ENCODE measurements at regions not wholly inside any gene's neighbourhood (a gene's known extent, or its start where the extent isn't known, plus 50 kb on each side); places are given as distances from the start of the nearest gene placed in this dataset.

DNA sequence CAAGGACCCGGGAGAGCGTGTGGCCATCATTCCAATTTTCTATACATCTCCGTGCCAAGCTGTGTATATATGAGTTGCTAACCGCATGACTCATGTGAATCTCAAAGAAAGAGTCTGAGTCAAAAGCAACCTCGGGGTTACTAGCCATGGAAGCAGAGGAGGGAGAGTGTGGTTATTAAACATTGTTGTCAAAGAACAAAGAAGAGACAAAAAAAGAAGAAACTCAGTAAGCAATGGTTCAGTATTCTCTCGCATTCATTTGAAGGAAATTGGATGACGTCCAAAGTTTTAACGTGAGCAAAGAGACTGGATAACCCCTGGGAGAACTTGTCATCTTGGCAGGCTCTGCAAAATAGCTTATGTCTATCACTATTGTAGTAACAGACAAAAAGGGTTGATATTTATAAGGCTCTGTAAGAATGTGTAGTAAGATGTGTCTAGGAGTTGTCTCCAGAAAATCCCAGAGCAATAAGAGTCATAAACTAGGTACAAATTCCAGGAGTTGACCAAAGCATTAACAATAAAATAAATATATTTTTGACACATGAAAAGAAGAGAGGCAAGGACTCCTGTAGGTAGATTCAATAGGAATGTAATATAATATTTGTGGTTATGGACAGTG is 52.8 kb upstream of the GRM7 start:
- WGBS: 27% methylated on average over 8 of the region's 8 CpGs
- Histone ChIP-seq H3K4me1 (replicated peaks) (no peaks in the 10 kb centered on the region), H3K27ac (no peak overlapping the region), H3K36me3 (no peaks in the 10 kb centered on the region), H3K4me3 (no peak overlapping the region), H3K27me3 (replicated peaks; ENCODE audit: insufficient read depth) (no peaks in the 10 kb centered on the region), H3K9me3 (no peaks in the 10 kb centered on the region)
- DNase-seq (ENCODE audit: low spot score): no peak
- TF ChIP-seq POLR2AphosphoS5 (IDR thresholded peaks at IDR 0.05): no peak
- TF ChIP-seq, protein P1, sequence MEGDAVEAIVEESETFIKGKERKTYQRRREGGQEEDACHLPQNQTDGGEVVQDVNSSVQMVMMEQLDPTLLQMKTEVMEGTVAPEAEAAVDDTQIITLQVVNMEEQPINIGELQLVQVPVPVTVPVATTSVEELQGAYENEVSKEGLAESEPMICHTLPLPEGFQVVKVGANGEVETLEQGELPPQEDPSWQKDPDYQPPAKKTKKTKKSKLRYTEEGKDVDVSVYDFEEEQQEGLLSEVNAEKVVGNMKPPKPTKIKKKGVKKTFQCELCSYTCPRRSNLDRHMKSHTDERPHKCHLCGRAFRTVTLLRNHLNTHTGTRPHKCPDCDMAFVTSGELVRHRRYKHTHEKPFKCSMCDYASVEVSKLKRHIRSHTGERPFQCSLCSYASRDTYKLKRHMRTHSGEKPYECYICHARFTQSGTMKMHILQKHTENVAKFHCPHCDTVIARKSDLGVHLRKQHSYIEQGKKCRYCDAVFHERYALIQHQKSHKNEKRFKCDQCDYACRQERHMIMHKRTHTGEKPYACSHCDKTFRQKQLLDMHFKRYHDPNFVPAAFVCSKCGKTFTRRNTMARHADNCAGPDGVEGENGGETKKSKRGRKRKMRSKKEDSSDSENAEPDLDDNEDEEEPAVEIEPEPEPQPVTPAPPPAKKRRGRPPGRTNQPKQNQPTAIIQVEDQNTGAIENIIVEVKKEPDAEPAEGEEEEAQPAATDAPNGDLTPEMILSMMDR (IDR thresholded peaks at IDR 0.05): no peak
- no peak for TF ChIP-seq POLR2A (IDR thresholded peaks at IDR 0.05)
- intact Hi-C loops (cut with DNase I): no loop called here

DNA sequence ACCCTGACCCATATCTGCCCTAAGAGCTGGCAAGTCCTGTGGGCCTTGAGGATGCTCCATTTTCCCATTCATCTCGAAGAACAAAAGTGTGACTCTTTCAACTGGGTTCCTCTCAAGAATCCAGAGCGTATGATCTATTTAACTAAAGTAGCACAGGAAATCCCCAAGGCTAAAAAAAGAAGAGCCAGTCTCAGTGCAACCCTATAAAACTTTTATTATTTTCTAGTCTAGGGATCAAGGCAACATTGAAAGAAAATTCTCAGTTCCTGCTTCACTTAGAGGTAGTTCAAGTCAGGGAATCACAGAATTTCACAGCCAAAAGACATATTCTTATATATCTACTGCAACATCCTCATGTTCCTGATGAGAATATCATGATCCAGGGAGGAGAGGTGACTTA is 51.6 kb upstream of the GRM7 start:
- no peak overlapping the region for H3K4me3 ChIP-seq
- H3K27me3 ChIP-seq (replicated peaks; ENCODE audit: insufficient read depth): no peaks in the 10 kb centered on the region
- WGBS: 22% methylated on average over 2 of the region's 2 CpGs
- TF ChIP-seq, protein P1 (IDR thresholded peaks at IDR 0.05): no peak
- TF ChIP-seq POLR2AphosphoS5 (IDR thresholded peaks at IDR 0.05) (no peak), POLR2A (IDR thresholded peaks at IDR 0.05) (no peak)
- no peak overlapping the region for H3K27ac ChIP-seq
- no peak for DNase-seq (ENCODE audit: low spot score)
- no peaks in the 10 kb centered on the region for H3K4me1 ChIP-seq (replicated peaks)
- intact Hi-C loops (cut with DNase I): no loop called here
- no peaks in the 10 kb centered on the region for H3K9me3 ChIP-seq
- no peaks in the 10 kb centered on the region for H3K36me3 ChIP-seq

Data from prostate gland (tissue), 2 donors.